ENCODE measurements at regions not wholly inside any gene's neighbourhood (a gene's known extent, or its start where the extent isn't known, plus 50 kb on each side); places are given as distances from the start of the nearest gene placed in this dataset.

GRCh38 chr12:19997656-19998400 is 370.5 kb upstream of the PDE3A start:
- Histone ChIP-seq H3K4me1 (no peaks in the 10 kb centered on the region), H3K27me3 (no peaks in the 10 kb centered on the region), H3K27ac (no peak overlapping the region), H3K9me3 (no peaks in the 10 kb centered on the region), H3K9ac (ENCODE audit: low read depth in 2 of 2, low read length in 2 of 2) (no peak overlapping the region), H3K36me3 (no peaks in the 10 kb centered on the region), H3K4me3 (no peak overlapping the region)
- intact Hi-C loops (cut with DNase I): no loop called here
- TF ChIP-seq CTCF (IDR thresholded peaks at IDR 0.05): no peak
- DNase-seq: no peak

DNA sequence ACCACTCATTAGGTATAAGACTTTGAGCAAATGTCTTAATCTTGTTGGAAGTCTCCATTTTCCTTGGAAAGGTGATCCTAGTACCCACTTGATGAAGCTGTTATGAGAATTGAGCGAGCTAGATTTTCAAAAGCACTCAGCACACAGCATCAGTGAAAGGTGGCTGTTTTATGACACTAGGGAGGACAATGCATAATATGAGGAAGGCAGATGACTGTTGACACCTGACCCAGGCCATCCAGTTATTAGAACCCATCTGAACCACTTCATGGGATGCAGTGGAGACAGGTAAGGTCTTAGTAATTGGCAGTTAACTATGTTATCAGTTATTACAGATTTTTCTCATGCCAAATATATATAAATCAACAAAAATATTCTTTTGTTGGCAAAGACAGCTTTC is 369.9 kb upstream of the PDE3A start:
- H3K27ac ChIP-seq: no peak overlapping the region
- TF ChIP-seq CTCF (IDR thresholded peaks at IDR 0.05): no peak
- no peak overlapping the region for H3K9ac ChIP-seq (ENCODE audit: low read depth in 2 of 2, low read length in 2 of 2)
- H3K9me3 ChIP-seq: no peaks in the 10 kb centered on the region
- no peak overlapping the region for H3K4me3 ChIP-seq
- H3K4me1 ChIP-seq: no peaks in the 10 kb centered on the region
- intact Hi-C loops (cut with DNase I): no loop called here
- no peak for DNase-seq
- no peaks in the 10 kb centered on the region for H3K27me3 ChIP-seq
- H3K36me3 ChIP-seq: no peaks in the 10 kb centered on the region

- Histone ChIP-seq H3K27ac (no peak overlapping the region), H3K9me3 (no peaks in the 10 kb centered on the region), H3K4me1 (no peaks in the 10 kb centered on the region), H3K36me3 (no peaks in the 10 kb centered on the region), H3K4me3 (no peak overlapping the region), H3K27me3 (no peaks in the 10 kb centered on the region), H3K9ac (ENCODE audit: low read depth in 2 of 2, low read length in 2 of 2) (no peak overlapping the region)
- no peak for DNase-seq
- TF ChIP-seq CTCF (IDR thresholded peaks at IDR 0.05): no peak
- intact Hi-C loops (cut with DNase I): no loop called here
These were observed 369.2 kb upstream of the PDE3A start for GRCh38 chr12:19998961-19999804.

GRCh38 chr12:19999805-20000138 is 368.6 kb upstream of the PDE3A start:
- Histone ChIP-seq H3K9ac (ENCODE audit: low read depth in 2 of 2, low read length in 2 of 2) (no peak overlapping the region), H3K27ac (no peak overlapping the region)
- intact Hi-C loops (cut with DNase I): no loop called here

More at GRCh38 chr12:19999805-20000138, 368.6 kb upstream of the PDE3A start:
- H3K4me3 ChIP-seq: no peak overlapping the region
- no peaks in the 10 kb centered on the region for H3K27me3 ChIP-seq
- DNase-seq: no peak
- no peak for TF ChIP-seq CTCF (IDR thresholded peaks at IDR 0.05)
- H3K4me1 ChIP-seq: no peaks in the 10 kb centered on the region
- no peaks in the 10 kb centered on the region for H3K9me3 ChIP-seq
- H3K36me3 ChIP-seq: no peaks in the 10 kb centered on the region

All from colonic mucosa (tissue), 4 donors.